GM18861 (cell line): ENCODE measurements at regions not wholly inside any gene's neighbourhood (a gene's known extent, or its start where the extent isn't known, plus 50 kb on each side); places are given as distances from the start of the nearest gene placed in this dataset.

Experiments used
- ATAC-seq: cut with Tn5 transposase; IDR thresholded peaks from one replicate; pipeline ENCODE4 v1.9.1; 2021; ENCODE audit not compliant: unreplicated experiment

- ATAC-seq, result no peak
These were observed 332.2 kb upstream of the PLXNA2 start for GRCh38 chr1:208576425-208576824.

- ATAC-seq, result no peak
These were observed 333.3 kb upstream of the PLXNA2 start for GRCh38 chr1:208577381-208577905.

- no peak for ATAC-seq
These were observed 337.0 kb upstream of the PLXNA2 start for GRCh38 chr1:208581209-208581608.

GRCh38 chr1:208581667-208582066, 337.5 kb upstream of the PLXNA2 start:
- no peak for ATAC-seq

- no peak for ATAC-seq
These were observed 340.1 kb upstream of the PLXNA2 start for GRCh38 chr1:208584167-208584755.

GRCh38 chr1:208587110-208587509, 342.9 kb upstream of the PLXNA2 start:
- peak; percentile 99 for ATAC-seq

- ATAC-seq, result no peak
These were observed 349.3 kb upstream of the PLXNA2 start for GRCh38 chr1:208593306-208594006.

GRCh38 chr1:208595236-208595635, 351.1 kb upstream of the PLXNA2 start:
- no peak for ATAC-seq

GRCh38 chr1:208595745-208596144, 351.6 kb upstream of the PLXNA2 start:
- ATAC-seq, result no peak

GRCh38 chr1:208597571-208597970, 353.4 kb upstream of the PLXNA2 start:
- no peak for ATAC-seq

- no peak for ATAC-seq
These were observed 353.8 kb upstream of the PLXNA2 start for GRCh38 chr1:208598021-208598420.

GRCh38 chr1:208599063-208599462, 354.9 kb upstream of the PLXNA2 start:
- no peak for ATAC-seq

- ATAC-seq, result no peak
These were observed 356.4 kb upstream of the PLXNA2 start for GRCh38 chr1:208600456-208601190.

GRCh38 chr1:208601561-208601960, 357.4 kb upstream of the PLXNA2 start:
- ATAC-seq, result no peak

- ATAC-seq, result no peak
These were observed 359.5 kb upstream of the PLXNA2 start for GRCh38 chr1:208603721-208604120.

- ATAC-seq, result peak; percentile 99
These were observed 360.1 kb upstream of the PLXNA2 start for GRCh38 chr1:208604295-208604694.

GRCh38 chr1:208606959-208607358, 362.8 kb upstream of the PLXNA2 start:
- ATAC-seq, result no peak

GRCh38 chr1:208607616-208608015, 363.4 kb upstream of the PLXNA2 start:
- no peak for ATAC-seq

GRCh38 chr1:208614610-208615009, 370.4 kb upstream of the PLXNA2 start:
- ATAC-seq, result no peak

GRCh38 chr1:208615371-208615770, 371.2 kb upstream of the PLXNA2 start:
- no peak for ATAC-seq

GRCh38 chr1:208616776-208617175, 372.6 kb upstream of the PLXNA2 start:
- ATAC-seq, result no peak
